H9 (cell line): ENCODE measurements at regions not wholly inside any gene's neighbourhood (a gene's known extent, or its start where the extent isn't known, plus 50 kb on each side); places are given as distances from the start of the nearest gene placed in this dataset.

Source experiments
- DNase-seq: peaks from one replicate; pipeline ENCODE4 v3.0.0-alpha.2; 2017
- H2AFZ ChIP-seq: one replicate; pipeline ENCODE4 v1.6.1; 2013; ENCODE audit warnings: mild to moderate bottlenecking, low read length, control low read depth, moderate library complexity
- H2AK5ac ChIP-seq: 2 replicates; pipeline ENCODE4 v1.6.1; 2013; ENCODE audit warnings: low read length, control low read depth, mixed read lengths; ENCODE audit not compliant: insufficient read length
- H2BK120ac ChIP-seq: one replicate; pipeline ENCODE4 v1.6.1; 2013; ENCODE audit warnings: low read depth, mild to moderate bottlenecking, low read length, control low read depth, inconsistent platforms; ENCODE audit not compliant: poor library complexity, severe bottlenecking
- H2BK12ac ChIP-seq: 2 replicates; pipeline ENCODE4 v1.6.1; 2013; ENCODE audit warnings: low read length, control low read depth, mixed read lengths, low read depth; ENCODE audit not compliant: insufficient read length
- H2BK15ac ChIP-seq: 2 replicates; pipeline ENCODE4 v1.6.1; 2013; ENCODE audit warnings: low read depth, low read length, control low read depth
- H2BK20ac ChIP-seq: one replicate; pipeline ENCODE4 v1.6.1; 2013; ENCODE audit warnings: low read depth, mild to moderate bottlenecking, low read length, control low read depth, inconsistent platforms; ENCODE audit not compliant: poor library complexity, severe bottlenecking
- H2BK5ac ChIP-seq: 2 replicates; pipeline ENCODE4 v1.6.1; 2013; ENCODE audit warnings: low read length, control low read depth, mixed read lengths; ENCODE audit not compliant: insufficient read length
- H3K14ac ChIP-seq: 2 replicates; pipeline ENCODE4 v1.6.1; 2013; ENCODE audit warnings: low read length, control low read depth; ENCODE audit not compliant: insufficient read depth
- H3K18ac ChIP-seq: 2 replicates; pipeline ENCODE4 v1.6.1; 2013; ENCODE audit warnings: low read depth, mild to moderate bottlenecking, mixed read lengths, low read length, control low read depth; ENCODE audit not compliant: insufficient read length
- H3K23ac ChIP-seq: 2 replicates; pipeline ENCODE4 v1.6.1; 2013; ENCODE audit warnings: low read length, control low read depth, mixed read lengths, low read depth; ENCODE audit not compliant: insufficient read length
- H3K23me2 ChIP-seq: 2 replicates; pipeline ENCODE4 v1.6.1; 2013; ENCODE audit warnings: low read depth, mild to moderate bottlenecking, mixed read lengths, low read length, control low read depth; ENCODE audit not compliant: insufficient read length, poor library complexity, severe bottlenecking
- H3K27ac ChIP-seq: 2 replicates; pipeline ENCODE4 v1.5.1; 2013; ENCODE audit warnings: low read length, control low read depth, mixed read lengths, low read depth; ENCODE audit not compliant: insufficient read length
- H3K27me3 ChIP-seq: 2 replicates; pipeline ENCODE4 v1.6.1; 2013; ENCODE audit warnings: low read length, control low read depth, inconsistent platforms; ENCODE audit not compliant: insufficient read depth
- H3K4ac ChIP-seq: 2 replicates; pipeline ENCODE4 v1.6.1; 2013; ENCODE audit warnings: low read depth, mild to moderate bottlenecking, control low read depth, inconsistent platforms, low read length, moderate library complexity
- H3K4me1 ChIP-seq: 2 replicates; pipeline ENCODE4 v1.6.1; 2013; ENCODE audit warnings: low read length, control low read depth, inconsistent platforms; ENCODE audit not compliant: insufficient read depth
- H3K4me2 ChIP-seq: 2 replicates; pipeline ENCODE4 v1.6.1; 2013; ENCODE audit warnings: low read length, control low read depth, mixed read lengths; ENCODE audit not compliant: insufficient read length, insufficient read depth
- H3K56ac ChIP-seq: 2 replicates; pipeline ENCODE4 v1.6.1; 2013; ENCODE audit warnings: low read depth, mild to moderate bottlenecking, mixed read lengths, low read length, control low read depth; ENCODE audit not compliant: insufficient read length
- H3K79me1 ChIP-seq: 2 replicates; pipeline ENCODE4 v1.6.1; 2013; ENCODE audit warnings: low read depth, mild to moderate bottlenecking, moderate library complexity, low read length, control low read depth, inconsistent platforms; ENCODE audit not compliant: insufficient read depth, poor library complexity, severe bottlenecking
- H3K79me2 ChIP-seq: 2 replicates; pipeline ENCODE4 v1.6.1; 2013; ENCODE audit warnings: low read length, control low read depth, inconsistent platforms; ENCODE audit not compliant: insufficient read depth
- H3K9ac ChIP-seq: 2 replicates; pipeline ENCODE4 v1.6.1; 2013; ENCODE audit warnings: low read length, control low read depth, mixed read lengths; ENCODE audit not compliant: insufficient read length; ENCODE audit errors: extremely low read depth
- H3K9me3 ChIP-seq: one replicate; pipeline ENCODE4 v1.6.1; 2013; ENCODE audit warnings: low read depth, low read length, inconsistent platforms; ENCODE audit not compliant: control insufficient read depth
- H3T11ph ChIP-seq: one replicate; pipeline ENCODE4 v1.6.1; 2013; ENCODE audit warnings: mild to moderate bottlenecking, low read length, control low read depth, inconsistent platforms
- H4K20me1 ChIP-seq: one replicate; pipeline ENCODE4 v1.6.1; 2013; ENCODE audit not compliant: control insufficient read depth, insufficient read length, insufficient read depth
- H4K5ac ChIP-seq: 2 replicates; pipeline ENCODE4 v1.6.1; 2013; ENCODE audit warnings: low read depth, mild to moderate bottlenecking, mixed read lengths, low read length, control low read depth; ENCODE audit not compliant: insufficient read length
- H4K8ac ChIP-seq: replicated peaks from 2 replicates; pipeline ENCODE4 v1.6.1; 2013; ENCODE audit warnings: low read length, control low read depth, mixed read lengths, low read depth; ENCODE audit not compliant: insufficient read length
- H4K91ac ChIP-seq: 2 replicates; pipeline ENCODE4 v1.6.1; 2013; ENCODE audit warnings: low read depth, mild to moderate bottlenecking, moderate library complexity, mixed read lengths, low read length, control low read depth; ENCODE audit not compliant: insufficient read length
- H3K27ac Mint-ChIP-seq, 3 experiments: 2 replicates in 2 of 3; 3 replicates in 1 of 3; pipeline ENCODE4 v1.8.0; 2020 to 2021; ENCODE audit warnings: mixed read lengths in 3 of 3, mild to moderate bottlenecking in 1 of 3, moderate library complexity in 1 of 3
- H3K27me3 Mint-ChIP-seq: 2 replicates; pipeline ENCODE4 v1.8.0; 2021; ENCODE audit warnings: low read depth, mild to moderate bottlenecking, moderate library complexity, mixed read lengths
- H3K36me3 Mint-ChIP-seq, 3 experiments: 2 replicates in 2 of 3; 3 replicates in 1 of 3; pipeline ENCODE4 v1.8.0; 2020 to 2021; ENCODE audit warnings: low read depth in 3 of 3, mixed read lengths in 3 of 3; ENCODE audit not compliant: insufficient read depth in 1 of 3
- H3K4me1 Mint-ChIP-seq, 2 experiments: 2 replicates each; pipeline ENCODE4 v1.8.0; 2020; ENCODE audit warnings: mixed read lengths in 2 of 2
- H3K4me3 Mint-ChIP-seq, 2 experiments: 2 replicates in 1 of 2; 3 replicates in 1 of 2; pipeline ENCODE4 v1.8.0; 2020 to 2021; ENCODE audit warnings: mild to moderate bottlenecking in 2 of 2, mixed read lengths in 2 of 2, moderate library complexity in 1 of 2
- H3K9me3 Mint-ChIP-seq, 2 experiments: 2 replicates in 1 of 2; 3 replicates in 1 of 2; pipeline ENCODE4 v1.8.0; 2020; ENCODE audit warnings: mild to moderate bottlenecking in 2 of 2, mixed read lengths in 2 of 2, moderate library complexity in 1 of 2
- WGBS: extraction: QIAGEN DNeasy Blood & Tissue Kit; methylation state at CpG from one replicate; pipeline ENCODE4 v1.1.7; 2013; ENCODE audit warnings: missing lambda C conversion rate, low lambda C conversion rate, mixed read lengths; ENCODE audit not compliant: insufficient read length; ENCODE audit errors: extremely low coverage; 5-methylcytosine and 5-hydroxymethylcytosine counted together
- TF ChIP-seq, protein P1 (sequence below): fragments of 200-600 bp; sonication (generic); conservative IDR thresholded peaks from 3 replicates; pipeline ENCODE4 v1.8.0; 2021; ENCODE audit warnings: antibody characterized with exemption, mild to moderate bottlenecking

DNA sequence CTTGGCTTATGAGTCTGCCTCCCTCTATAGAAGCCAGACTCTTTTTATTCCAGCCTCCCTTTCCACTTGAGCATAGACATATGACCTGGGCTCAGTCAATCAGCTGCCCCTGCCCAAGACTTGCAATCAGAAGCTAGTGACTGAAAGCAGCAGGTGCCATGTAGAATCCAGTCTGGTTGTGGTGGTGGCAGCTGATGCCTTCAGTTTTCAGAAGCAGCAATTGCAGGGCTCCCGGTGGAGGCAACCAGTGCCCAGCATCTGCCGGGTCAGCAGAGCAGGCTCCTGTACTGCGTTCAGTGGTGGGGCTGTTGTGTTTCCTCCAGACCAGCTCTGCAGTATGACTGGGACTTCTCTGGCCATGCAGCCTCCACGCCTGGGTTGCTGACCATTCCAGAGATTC lies 53.9 kb upstream of the PALM2AKAP2 start:
- H3K4me2 ChIP-seq, result no peak overlapping the region
- H3K14ac ChIP-seq, result no peak overlapping the region
- no peak overlapping the region for H3K4ac ChIP-seq
- H2BK15ac ChIP-seq, result no peak overlapping the region
- no CpG with 5 or more reads among the region's 4 CpGs for WGBS
- no peak overlapping the region for H3K4me3 Mint-ChIP-seq
- H3K27me3 ChIP-seq, result no peaks in the 10 kb centered on the region
- H3T11ph ChIP-seq, result no peak overlapping the region
- H3K27ac ChIP-seq, result no peak overlapping the region
- H3K36me3 Mint-ChIP-seq, result no peaks in the 10 kb centered on the region
- H2AK5ac ChIP-seq, result no peak overlapping the region
- no peaks in the 10 kb centered on the region for H3K9me3 ChIP-seq
- H3K4me1 ChIP-seq, result no peaks in the 10 kb centered on the region
- H3K9me3 Mint-ChIP-seq, result no peaks in the 10 kb centered on the region
- no peak overlapping the region for H2BK20ac ChIP-seq
- no peak overlapping the region for H2BK5ac ChIP-seq
- peaks cover 7 to 11% of the 10 kb centered on the region in 2 experiments for H3K4me1 Mint-ChIP-seq
- H2AFZ ChIP-seq, result no peak overlapping the region
- no peak overlapping the region for H3K18ac ChIP-seq
- TF ChIP-seq, protein P1, sequence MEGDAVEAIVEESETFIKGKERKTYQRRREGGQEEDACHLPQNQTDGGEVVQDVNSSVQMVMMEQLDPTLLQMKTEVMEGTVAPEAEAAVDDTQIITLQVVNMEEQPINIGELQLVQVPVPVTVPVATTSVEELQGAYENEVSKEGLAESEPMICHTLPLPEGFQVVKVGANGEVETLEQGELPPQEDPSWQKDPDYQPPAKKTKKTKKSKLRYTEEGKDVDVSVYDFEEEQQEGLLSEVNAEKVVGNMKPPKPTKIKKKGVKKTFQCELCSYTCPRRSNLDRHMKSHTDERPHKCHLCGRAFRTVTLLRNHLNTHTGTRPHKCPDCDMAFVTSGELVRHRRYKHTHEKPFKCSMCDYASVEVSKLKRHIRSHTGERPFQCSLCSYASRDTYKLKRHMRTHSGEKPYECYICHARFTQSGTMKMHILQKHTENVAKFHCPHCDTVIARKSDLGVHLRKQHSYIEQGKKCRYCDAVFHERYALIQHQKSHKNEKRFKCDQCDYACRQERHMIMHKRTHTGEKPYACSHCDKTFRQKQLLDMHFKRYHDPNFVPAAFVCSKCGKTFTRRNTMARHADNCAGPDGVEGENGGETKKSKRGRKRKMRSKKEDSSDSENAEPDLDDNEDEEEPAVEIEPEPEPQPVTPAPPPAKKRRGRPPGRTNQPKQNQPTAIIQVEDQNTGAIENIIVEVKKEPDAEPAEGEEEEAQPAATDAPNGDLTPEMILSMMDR, result no peak
- H4K20me1 ChIP-seq, result no peaks in the 10 kb centered on the region
- H3K23me2 ChIP-seq, result no peaks in the 10 kb centered on the region
- no peak overlapping the region for H2BK120ac ChIP-seq
- no peaks in the 10 kb centered on the region for H3K79me2 ChIP-seq
- H3K27me3 Mint-ChIP-seq, result no peaks in the 10 kb centered on the region
- H4K8ac ChIP-seq, result no peak overlapping the region
- DNase-seq, result no peak
- H4K5ac ChIP-seq, result no peak overlapping the region
- no peak overlapping the region for H2BK12ac ChIP-seq
- no peak overlapping the region for H3K27ac Mint-ChIP-seq
- H3K79me1 ChIP-seq, result no peaks in the 10 kb centered on the region
- no peak overlapping the region for H3K56ac ChIP-seq
- H4K91ac ChIP-seq, result no peak overlapping the region
- H3K9ac ChIP-seq, result no peak overlapping the region
- H3K23ac ChIP-seq, result no peak overlapping the region
